Renal cortical epithelial cell (primary cell): ENCODE measurements at regions not wholly inside any gene's neighbourhood (a gene's known extent, or its start where the extent isn't known, plus 50 kb on each side); places are given as distances from the start of the nearest gene placed in this dataset.
"Not testable (repeated sequence)": the region's sequence is repeated elsewhere in the genome, so short reads cannot be mapped to it uniquely, and the experiment has no call there.

Source experiments
- DNase-seq: peaks from one replicate; pipeline ENCODE4 v3.0.0-alpha.2; 2011; ENCODE audit warnings: low read depth

- DNase-seq, result no peak
These were observed 108.0 kb upstream of the MTAP start for GRCh38 chr9:21694424-21694823.

- no peak for DNase-seq
These were observed 107.0 kb upstream of the MTAP start for GRCh38 chr9:21695443-21695842.

- DNase-seq, result no peak
These were observed 106.5 kb upstream of the MTAP start for GRCh38 chr9:21695874-21696341.

DNA sequence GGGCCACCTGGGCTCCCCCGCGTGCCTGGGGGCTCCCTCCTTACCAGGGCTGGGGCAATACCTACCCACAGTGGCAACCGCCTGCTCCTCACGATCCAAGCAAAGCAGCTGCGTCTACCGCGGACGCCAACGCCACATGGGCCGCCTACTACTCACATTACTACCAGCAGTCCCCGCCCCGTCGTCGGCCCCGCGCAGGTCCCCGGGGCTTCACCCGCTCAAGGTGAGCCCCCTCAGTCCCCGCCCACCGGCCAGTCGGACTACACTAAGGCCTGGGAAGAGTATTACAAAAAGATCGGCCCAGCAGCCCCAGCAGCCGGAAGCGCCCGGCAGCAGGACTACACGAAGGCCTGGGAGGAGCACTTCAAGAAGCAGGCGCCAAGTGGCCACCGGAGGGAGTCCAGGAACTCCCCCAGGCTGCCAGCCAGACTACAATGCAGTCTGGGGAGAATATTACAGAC, 106.0 kb upstream of the MTAP start:
- no peak for DNase-seq

DNA sequence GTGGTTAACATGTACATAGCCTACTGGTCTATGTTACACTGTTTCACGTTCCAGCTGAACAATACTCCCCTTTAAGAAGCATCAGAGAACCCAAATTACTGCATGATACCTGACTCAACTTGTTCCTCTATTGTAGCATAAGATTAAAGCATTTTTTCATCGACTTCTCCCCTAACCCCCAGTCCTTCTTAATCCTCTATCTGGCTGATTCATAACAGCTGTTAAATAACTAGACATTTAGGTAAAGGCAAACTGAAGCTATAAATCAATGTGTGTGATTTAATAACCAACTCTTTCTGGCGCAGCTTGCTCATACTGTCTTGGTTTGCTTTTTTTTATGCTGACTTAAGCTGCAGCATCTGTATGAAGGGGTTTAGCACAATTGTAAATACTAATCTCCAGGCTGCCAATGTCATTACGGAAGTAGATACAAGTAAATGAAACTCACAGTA, 94.2 kb upstream of the MTAP start:
- no peak for DNase-seq

GRCh38 chr9:21708856-21709255, 93.6 kb upstream of the MTAP start:
- no peak for DNase-seq

- DNase-seq, result peak; percentile 66
These were observed 92.9 kb upstream of the MTAP start for GRCh38 chr9:21709464-21710058.

DNA sequence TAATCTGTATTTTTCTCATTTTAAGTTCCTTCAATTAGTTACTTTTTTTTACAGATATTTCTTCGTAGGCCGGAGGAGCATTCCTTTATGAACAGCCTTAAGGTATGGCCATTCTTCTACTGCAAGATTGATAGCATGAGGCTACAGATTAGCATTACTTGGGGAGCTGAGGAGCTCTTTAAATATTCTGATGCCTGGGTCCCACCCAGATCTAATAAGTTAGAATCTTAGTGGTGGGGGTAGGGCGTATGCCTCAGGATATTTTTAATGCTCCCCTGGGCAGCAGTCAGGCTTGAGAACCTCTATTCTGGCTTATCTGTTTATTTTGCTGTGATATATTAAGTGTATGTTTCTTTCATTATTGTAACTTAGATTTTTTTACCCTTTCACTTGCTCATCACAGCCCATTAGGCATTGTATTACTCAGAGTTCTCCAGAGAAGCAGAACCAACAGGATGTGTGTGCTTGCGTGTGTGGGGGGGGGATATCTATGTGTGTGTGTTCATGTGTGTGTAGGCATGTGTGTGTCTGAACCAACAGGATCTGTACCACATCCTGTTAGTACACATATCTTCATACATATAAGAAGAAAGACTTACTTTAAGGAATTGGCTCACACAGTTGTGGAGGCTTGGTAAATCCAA, 91.8 kb upstream of the MTAP start:
- peak; percentile 91 for DNase-seq

DNA sequence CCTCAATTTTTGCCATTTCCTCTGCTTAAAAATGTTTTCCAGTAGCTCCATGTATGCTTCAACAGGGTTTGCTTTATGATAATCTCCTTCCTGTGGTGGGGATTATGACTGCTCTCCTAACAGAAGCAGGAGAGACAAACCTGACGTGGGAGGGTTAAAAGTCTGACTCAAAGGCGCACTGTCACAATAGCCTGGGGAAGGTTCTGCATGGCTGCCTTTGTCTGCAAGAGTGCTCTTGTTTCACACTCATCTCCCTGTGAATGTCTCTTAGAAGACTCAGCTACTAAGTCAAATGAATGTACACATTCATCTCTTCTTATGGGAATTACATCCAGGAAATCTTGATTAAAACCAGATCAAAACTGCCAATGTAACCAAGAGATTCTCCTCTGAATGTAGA, 90.9 kb upstream of the MTAP start:
- peak; percentile 93 for DNase-seq

DNA sequence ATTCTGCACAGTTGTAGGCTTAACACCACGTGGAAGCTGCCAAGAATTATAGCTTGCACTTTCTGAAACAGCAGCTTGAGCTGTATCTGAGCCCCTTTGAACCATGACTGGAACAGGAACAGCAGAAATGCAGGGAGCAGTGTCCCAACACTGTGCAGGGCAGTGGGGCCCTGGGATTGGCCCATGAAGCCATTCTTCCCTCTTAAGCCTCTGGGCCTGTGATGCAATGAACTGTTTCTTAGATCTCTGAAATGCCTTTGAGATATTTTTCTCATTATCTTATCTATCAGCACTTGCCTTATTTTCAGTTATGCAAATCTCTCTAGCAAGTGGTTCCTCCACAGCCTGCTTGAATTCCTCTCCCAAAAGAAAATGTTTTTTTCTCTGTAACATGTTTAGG, 87.0 kb upstream of the MTAP start:
- no peak for DNase-seq

DNA sequence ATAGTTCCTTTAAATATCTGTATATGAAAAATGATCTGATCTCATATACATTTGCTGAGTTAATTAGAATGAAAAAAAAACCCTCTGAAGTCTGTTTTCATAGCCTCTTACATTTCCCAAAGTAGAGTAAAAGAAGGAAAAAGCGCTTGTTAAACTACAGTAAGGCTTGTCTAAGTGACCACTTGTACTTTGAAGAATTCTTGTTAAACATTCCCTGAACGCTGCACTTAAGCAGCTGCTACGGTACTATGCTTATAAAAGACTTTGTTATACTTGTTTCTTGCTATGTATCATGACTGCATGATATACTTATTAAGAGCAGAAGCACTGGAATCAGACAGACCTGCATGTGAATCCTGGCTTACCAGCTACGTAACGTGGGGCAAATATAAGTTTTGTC, 81.7 kb upstream of the MTAP start:
- no peak for DNase-seq

GRCh38 chr9:21727411-21727810, 75.0 kb upstream of the MTAP start:
- not testable (repeated sequence) for DNase-seq

GRCh38 chr9:21728781-21729180, 73.7 kb upstream of the MTAP start:
- peak; percentile 61 for DNase-seq

DNA sequence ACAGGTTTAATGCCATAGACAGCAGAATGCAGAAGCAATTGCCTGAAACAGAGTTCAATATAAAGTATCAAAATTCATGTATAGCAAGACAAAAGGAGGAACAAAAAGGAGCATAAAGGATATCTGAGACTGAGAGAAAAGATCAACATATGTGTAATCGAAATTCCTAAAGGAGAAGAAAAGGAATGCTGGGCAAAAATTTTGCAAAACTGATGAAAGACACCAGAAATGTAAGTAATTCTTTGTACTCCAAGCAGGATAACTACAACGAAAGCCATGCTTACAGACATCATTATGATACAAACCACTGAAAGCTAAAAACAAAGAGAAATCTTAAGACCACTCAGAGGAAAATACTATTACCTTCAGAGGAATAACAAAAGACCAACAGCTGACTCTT, 72.8 kb upstream of the MTAP start:
- DNase-seq, result no peak

GRCh38 chr9:21730899-21731298, 71.5 kb upstream of the MTAP start:
- peak; percentile 30 for DNase-seq

DNA sequence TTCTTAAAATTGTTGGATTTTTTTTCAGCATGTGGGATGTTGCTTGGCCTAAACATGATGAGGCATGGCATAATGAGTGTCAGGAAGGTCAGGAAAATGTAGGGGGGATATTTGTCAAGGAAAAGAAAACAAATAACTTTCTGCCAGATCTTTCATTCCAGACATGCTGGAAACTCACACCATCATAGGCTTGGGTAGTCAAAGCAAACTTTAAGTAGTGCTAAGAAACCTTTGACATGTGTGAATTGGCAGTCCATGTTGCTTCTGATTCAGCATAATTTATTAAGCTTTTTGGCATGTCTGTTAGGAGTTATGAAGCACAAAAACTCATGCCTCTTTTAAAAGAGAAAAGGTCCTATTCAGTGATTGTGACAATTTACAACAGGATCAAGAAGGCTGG, 61.3 kb upstream of the MTAP start:
- DNase-seq, result peak; percentile 42

DNA sequence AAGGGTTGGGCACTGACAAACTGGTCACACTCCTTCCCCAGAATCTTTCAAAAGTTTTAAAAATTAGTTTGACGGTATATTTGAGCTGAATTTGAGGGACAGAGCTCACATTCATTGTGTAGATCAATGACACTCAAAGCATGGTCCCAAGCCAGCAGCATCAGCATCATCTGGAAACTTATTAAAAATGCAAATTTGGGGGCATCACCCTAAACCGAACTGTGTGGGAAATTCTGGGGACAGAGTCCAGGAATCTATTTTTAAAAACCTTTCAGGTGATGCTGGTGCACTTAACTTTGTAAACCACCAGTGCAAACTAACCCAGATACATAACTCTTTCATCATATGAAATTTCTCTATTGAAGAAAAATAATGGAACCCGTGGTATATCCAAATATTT, 58.1 kb upstream of the MTAP start:
- DNase-seq, result no peak

GRCh38 chr9:21744841-21745240, 57.6 kb upstream of the MTAP start:
- DNase-seq, result no peak

DNA sequence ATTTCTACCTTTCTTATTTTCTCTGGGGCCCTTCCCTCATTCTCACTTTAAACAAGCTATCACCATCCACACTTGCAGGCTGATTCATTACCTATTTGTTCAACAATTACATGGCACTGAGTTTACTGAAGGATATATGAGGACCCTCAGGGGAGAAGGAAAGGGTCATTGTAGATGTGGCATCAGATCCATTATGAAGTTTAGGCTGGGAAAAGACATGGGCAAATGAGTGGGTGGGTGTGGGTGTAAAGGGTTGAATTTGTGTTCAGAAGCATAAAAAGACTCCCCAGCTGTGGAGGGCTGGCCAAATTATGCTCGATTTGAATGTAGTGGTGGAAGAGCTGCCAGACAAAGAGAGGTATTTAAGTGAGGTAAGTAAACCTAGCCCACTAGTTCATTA, 55.9 kb upstream of the MTAP start:
- DNase-seq, result peak; percentile 16

DNA sequence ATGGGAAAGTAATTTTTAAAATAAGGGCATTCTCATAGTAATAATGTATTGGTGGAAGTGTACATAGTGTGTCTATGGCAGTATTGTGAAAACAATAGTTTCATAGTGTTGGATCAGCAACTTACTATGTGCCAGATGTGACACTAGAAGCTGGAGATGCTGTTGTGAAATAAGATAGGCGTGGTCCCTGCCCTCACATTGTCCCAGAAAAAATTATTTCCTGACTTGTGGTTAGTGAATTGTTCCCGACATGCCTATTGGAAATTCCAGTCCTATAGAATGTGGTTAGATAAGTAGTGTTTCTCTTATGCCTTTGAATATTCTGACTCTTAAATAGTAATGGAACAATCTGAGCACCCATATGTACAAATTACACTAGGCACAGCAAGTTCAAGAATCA, 55.3 kb upstream of the MTAP start:
- DNase-seq, result peak; percentile 30

DNA sequence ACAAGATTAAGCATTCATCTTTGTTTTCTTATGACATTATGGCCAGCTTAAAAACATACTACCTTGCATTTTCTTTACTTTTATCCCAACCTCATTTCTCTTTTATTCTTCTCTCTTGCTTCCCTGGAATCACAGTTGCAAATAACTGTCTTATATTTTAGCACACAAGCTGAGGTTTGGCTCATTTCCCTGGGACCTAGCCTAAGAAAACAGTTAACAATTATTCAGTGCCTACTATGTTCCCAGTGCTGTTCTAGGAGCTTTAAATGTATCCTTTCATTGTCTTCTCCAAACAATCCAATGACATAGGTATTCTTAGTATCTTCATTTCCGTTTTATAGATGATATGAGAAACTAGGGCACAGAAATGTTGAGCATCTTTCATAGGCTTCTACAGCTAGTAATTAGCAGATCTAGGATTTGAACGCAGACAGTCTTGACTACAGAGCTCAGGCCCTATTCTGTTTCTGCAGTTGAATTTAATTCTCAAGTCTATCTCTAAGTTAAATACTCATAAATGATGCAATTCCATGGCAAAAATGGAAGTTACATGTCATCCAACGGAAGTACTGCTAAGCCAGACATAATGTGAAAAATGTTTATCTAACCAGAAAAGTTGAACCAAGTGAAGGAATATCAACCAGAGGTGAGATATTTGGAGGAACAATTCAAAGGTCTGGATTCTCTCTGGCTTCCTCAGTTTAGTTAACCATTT, 52.3 kb upstream of the MTAP start:
- DNase-seq, result peak; percentile 21

GRCh38 chr9:21751998-21752397, 50.4 kb upstream of the MTAP start:
- peak; percentile 29 for DNase-seq
